Activated CD8-positive, alpha-beta T cell treated with anti-CD3 and anti-CD28 coated beads for 36 hours (primary cell): ENCODE measurements at regions not wholly inside any gene's neighbourhood (a gene's known extent, or its start where the extent isn't known, plus 50 kb on each side); places are given as distances from the start of the nearest gene placed in this dataset.

Experiments
- ATAC-seq: fragments of 200-7000 bp; cut with Tn5 transposase; one replicate; pipeline ENCODE4 v1.10.0; 2021; ENCODE audit warnings: mild to moderate bottlenecking, moderate library complexity
- CTCF ChIA-PET: fragments of 350-600 bp; sonication (Branson Sonifier 250); formaldehyde crosslinking; loops from one replicate; lab custom pipeline; 2021; ENCODE audit warnings: antibody characterized with exemption; lab: Charles Lee
- POLR2A ChIA-PET: fragments of 350-600 bp; sonication (Branson Sonifier 250); formaldehyde crosslinking; loops from one replicate; lab custom pipeline; 2021; ENCODE audit warnings: antibody characterized with exemption; lab: Charles Lee
- DNase-seq: peaks from one replicate; pipeline ENCODE4 v3.0.0-alpha.2; 2020
- H3K27ac Mint-ChIP-seq: one replicate; pipeline ENCODE4 v1.8.0; 2021; ENCODE audit warnings: mild to moderate bottlenecking, mixed read lengths
- H3K27me3 Mint-ChIP-seq: one replicate; pipeline ENCODE4 v1.8.0; 2021; ENCODE audit warnings: mixed read lengths
- H3K36me3 Mint-ChIP-seq: one replicate; pipeline ENCODE4 v1.8.0; 2021; ENCODE audit warnings: low read depth, mixed read lengths
- H3K4me1 Mint-ChIP-seq: one replicate; pipeline ENCODE4 v1.8.0; 2021; ENCODE audit warnings: low read depth, mixed read lengths
- H3K4me3 Mint-ChIP-seq: one replicate; pipeline ENCODE4 v1.8.0; 2021; ENCODE audit warnings: mild to moderate bottlenecking, moderate library complexity, mixed read lengths
- H3K9me3 Mint-ChIP-seq: one replicate; pipeline ENCODE4 v1.8.0; 2021; ENCODE audit warnings: mixed read lengths
- CTCF ChIP-seq: fragments of 200-600 bp; IDR thresholded peaks from one replicate; pipeline ENCODE4 v1.8.0; 2022; ENCODE audit warnings: antibody characterized with exemption, mild to moderate bottlenecking
- intact Hi-C: fragments of 100-400 bp; cut with micrococcal nuclease; formaldehyde crosslinking; loops from one replicate; pipeline ENCODE4 v1.10.0; 2022

GRCh38 chr6:146876271-146877151 is 277.7 kb downstream of the ADGB start:
- intact Hi-C loops = no loop called here
- POLR2A ChIA-PET = no interaction called here
- no peaks in the 10 kb centered on the region for H3K9me3 Mint-ChIP-seq
- CTCF ChIA-PET = no interaction called here
- peak overlapping the region; percentile 44 for H3K27ac Mint-ChIP-seq
- H3K36me3 Mint-ChIP-seq = no peaks in the 10 kb centered on the region
- ATAC-seq (peak; percentile 57), DNase-seq (no peak)
- no peak overlapping the region for H3K4me3 Mint-ChIP-seq
- TF ChIP-seq CTCF = no peak
- peaks cover 2% of the 10 kb centered on the region for H3K27me3 Mint-ChIP-seq
- peaks cover 29% of the 10 kb centered on the region for H3K4me1 Mint-ChIP-seq

- Mint-ChIP-seq H3K4me3 (no peak overlapping the region), H3K36me3 (no peaks in the 10 kb centered on the region), H3K4me1 (peaks cover 29% of the 10 kb centered on the region), H3K27ac (no peak overlapping the region), H3K27me3 (no peaks in the 10 kb centered on the region), H3K9me3 (no peaks in the 10 kb centered on the region)
- no peak for TF ChIP-seq CTCF
- ChIA-PET CTCF (interaction anchor here (1.5 kb wide), 1 partner anchor 14 kb away, joined by 3 read pairs; no protein-coding TSS in a partner anchor), POLR2A (no interaction called here)
- intact Hi-C loops = no loop called here
- ATAC-seq (no peak), DNase-seq (no peak)
Measured at GRCh38 chr6:146878168-146878951, 279.6 kb downstream of the ADGB start.

GRCh38 chr6:146878952-146879340 is 280.2 kb downstream of the ADGB start:
- Mint-ChIP-seq H3K27ac (no peak overlapping the region), H3K36me3 (no peaks in the 10 kb centered on the region), H3K9me3 (no peaks in the 10 kb centered on the region), H3K4me1 (peaks cover 29% of the 10 kb centered on the region), H3K27me3 (no peaks in the 10 kb centered on the region), H3K4me3 (no peak overlapping the region)
- ChIA-PET CTCF (interaction anchor here (1.5 kb wide), 1 partner anchor 14 kb away, joined by 3 read pairs; no protein-coding TSS in a partner anchor), POLR2A (no interaction called here)
- intact Hi-C loops = no loop called here
- no peak for ATAC-seq
- DNase-seq = no peak
- no peak for TF ChIP-seq CTCF

DNA sequence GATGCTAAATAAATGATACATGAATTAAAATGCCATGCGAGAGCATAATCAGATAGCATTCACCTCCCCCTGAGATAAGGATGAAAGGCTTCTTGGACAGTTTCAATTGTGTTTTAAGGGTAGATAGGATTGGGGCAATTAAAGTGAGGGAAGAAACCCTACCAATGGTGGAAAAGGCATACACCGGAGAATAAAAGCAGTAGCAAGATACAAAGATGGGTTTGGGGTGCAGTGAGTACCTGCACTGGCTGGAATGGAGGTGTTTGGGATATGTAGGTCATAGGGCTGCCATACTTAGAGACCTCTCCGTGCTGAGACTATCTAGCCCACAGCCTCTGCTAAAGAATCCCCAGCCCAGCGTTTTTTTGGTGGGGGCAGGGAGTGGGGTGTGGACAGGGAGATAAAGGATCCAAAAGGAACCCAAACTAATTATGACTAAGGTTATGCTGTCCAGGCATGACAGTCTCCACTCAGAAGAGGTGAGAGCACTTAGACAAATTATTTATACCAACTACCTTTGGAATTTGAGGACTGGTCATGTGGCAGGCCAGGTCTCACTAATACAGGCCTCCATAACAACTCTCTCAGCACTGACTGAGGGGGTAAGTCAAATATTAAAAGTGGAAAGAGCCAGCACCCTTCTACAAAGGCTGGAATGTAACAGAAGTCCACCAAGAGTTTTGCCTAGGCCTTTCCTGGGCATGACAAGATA is 280.8 kb downstream of the ADGB start:
- Mint-ChIP-seq H3K4me1 (peaks cover 26% of the 10 kb centered on the region), H3K4me3 (no peak overlapping the region), H3K36me3 (no peaks in the 10 kb centered on the region), H3K9me3 (no peaks in the 10 kb centered on the region), H3K27me3 (no peaks in the 10 kb centered on the region), H3K27ac (no peak overlapping the region)
- ATAC-seq = no peak
- no peak for TF ChIP-seq CTCF
- ChIA-PET CTCF (interaction anchor here (1.5 kb wide), 1 partner anchor 15 kb away, joined by 3 read pairs; no protein-coding TSS in a partner anchor), POLR2A (no interaction called here)
- no peak for DNase-seq
- intact Hi-C loops = no loop called here
